GM12878 (cell line): ENCODE measurements at regions not wholly inside any gene's neighbourhood (a gene's known extent, or its start where the extent isn't known, plus 50 kb on each side); places are given as distances from the start of the nearest gene placed in this dataset.

Experiments
- ATAC-seq: fragments of 200-7000 bp; cut with Tn5 transposase; 3 replicates; pipeline ENCODE4 v1.9.1; 2020; ENCODE audit warnings: mild to moderate bottlenecking, moderate library complexity
- BruUV-seq: library from RNA; stranded (reverse); fragments of 400-500 nt; replicated peaks from 2 replicates; lab custom pipeline; 2021; lab: Mats Ljungman, UMichigan
- CTCF ChIA-PET: fragments of 300-600 bp; sonication (Branson Sonifier 250); formaldehyde crosslinking; extraction: SDS; loops from one replicate; lab custom pipeline; 2021; ENCODE audit warnings: inconsistent platforms; lab: Yijun Ruan, JAX
- POLR2A ChIA-PET: fragments of 350-600 bp; formaldehyde crosslinking; extraction: SDS; loops from one replicate; lab custom pipeline; 2021; ENCODE audit warnings: inconsistent platforms; lab: Charles Lee
- RAD21 ChIA-PET: fragments of 300-600 bp; sonication (Branson Sonifier 250); formaldehyde crosslinking; loops from one replicate; lab custom pipeline; 2023; ENCODE audit warnings: antibody characterized with exemption; ENCODE audit not compliant: unreplicated experiment; lab: Charles Lee
- SMC1A ChIA-PET: fragments of 300-600 bp; sonication (Branson Sonifier 250); formaldehyde crosslinking; loops from one replicate; lab custom pipeline; 2023; ENCODE audit not compliant: unreplicated experiment, uncharacterized antibody; lab: Charles Lee
- DNase-seq: peaks from one replicate; pipeline ENCODE4 v3.0.0-alpha.2; 2011; ENCODE audit warnings: low read depth, low spot score
- FAIRE-seq: peaks from 3 replicates; lab custom pipeline; 2011; peaks lifted over from hg19 to GRCh38; lab: Jason Lieb, UNC
- H2AFZ ChIP-seq: 2 replicates; pipeline ENCODE4 v1.6.0; 2011; ENCODE audit warnings: low read depth, low read length, control low read depth; ENCODE audit not compliant: control insufficient read depth
- H3K27ac ChIP-seq: 2 replicates; pipeline ENCODE4 v1.5.1; 2011; ENCODE audit warnings: control low read depth; ENCODE audit not compliant: control insufficient read depth, insufficient read depth
- H3K27me3 ChIP-seq, 2 experiments: replicated peaks in 1 of 2; 2 replicates each; pipeline versions ENCODE4 v1.6.0 to v1.6.1; 2011; ENCODE audit warnings: low read length in 1 of 2; ENCODE audit not compliant: control insufficient read depth in 2 of 2, insufficient read depth in 2 of 2
- H3K36me3 ChIP-seq, 2 experiments: 2 replicates each; pipeline ENCODE4 v1.5.1; 2011; ENCODE audit warnings: low read length in 1 of 2; ENCODE audit not compliant: control insufficient read depth in 2 of 2, insufficient read depth in 2 of 2
- H3K4me1 ChIP-seq: 2 replicates; pipeline ENCODE4 v1.6.1; 2011; ENCODE audit warnings: mild to moderate bottlenecking, low read length, moderate library complexity, mixed read lengths; ENCODE audit not compliant: control insufficient read depth, insufficient read depth
- H3K4me2 ChIP-seq: 2 replicates; pipeline ENCODE4 v1.6.0; 2011; ENCODE audit warnings: control low read depth; ENCODE audit not compliant: control insufficient read depth, insufficient read depth
- H3K4me3 ChIP-seq: fragments of 200-600 bp; sonication (generic); 2 replicates; pipeline ENCODE4 v1.5.1; 2016
- H3K79me2 ChIP-seq: 2 replicates; pipeline ENCODE4 v1.6.0; 2011; ENCODE audit warnings: low read length; ENCODE audit not compliant: control insufficient read depth, insufficient read depth
- H3K9ac ChIP-seq: 2 replicates; pipeline ENCODE4 v1.8.0; 2011; ENCODE audit warnings: low read length, control low read depth, mixed read lengths; ENCODE audit not compliant: control insufficient read depth, insufficient read depth
- H3K9me3 ChIP-seq: replicated peaks from 3 replicates; pipeline ENCODE4 v1.5.1; 2011; ENCODE audit warnings: mild to moderate bottlenecking, low read length; ENCODE audit not compliant: control insufficient read depth, insufficient read depth
- H4K20me1 ChIP-seq: 2 replicates; pipeline ENCODE4 v1.6.0; 2011; ENCODE audit not compliant: control insufficient read depth, insufficient read depth
- BACH1 ChIP-seq: fragments of 450-650 bp; IDR thresholded peaks from 2 replicates; pipeline ENCODE4 v1.6.1; 2017; ENCODE audit warnings: mild to moderate bottlenecking, borderline replicate concordance
- CHD2 ChIP-seq: IDR thresholded peaks from 2 replicates; pipeline ENCODE4 v1.6.1; 2011; ENCODE audit warnings: low read depth, low read length, improper control_type of control experiment, borderline replicate concordance
- IKZF2 ChIP-seq, 2 experiments: fragments of 450-650 bp; IDR thresholded peaks; 2 replicates each; pipeline ENCODE4 v1.6.1; 2017; ENCODE audit warnings: mild to moderate bottlenecking in 2 of 2, moderate library complexity in 2 of 2
- NFIC ChIP-seq: IDR thresholded peaks from 2 replicates; pipeline ENCODE4 v1.6.1; 2012; ENCODE audit warnings: low read depth, mild to moderate bottlenecking, inconsistent platforms, low read length, moderate library complexity
- POU2F2 ChIP-seq: IDR thresholded peaks from 3 replicates; pipeline ENCODE4 v1.6.1; 2011; ENCODE audit warnings: low read depth, mild to moderate bottlenecking, low read length, borderline replicate concordance
- SPI1 ChIP-seq: IDR thresholded peaks from 2 replicates; pipeline ENCODE4 v1.6.1; 2011; ENCODE audit warnings: low read depth, mild to moderate bottlenecking, low read length, moderate library complexity, borderline replicate concordance; ENCODE audit not compliant: insufficient read depth
- SREBF1 ChIP-seq: IDR thresholded peaks from 2 replicates; pipeline ENCODE4 v1.6.1; 2012; ENCODE audit warnings: mild to moderate bottlenecking, low read length
- ZBED1 ChIP-seq: IDR thresholded peaks from 2 replicates; pipeline ENCODE4 v1.6.1; 2016; ENCODE audit warnings: borderline replicate concordance
- WGBS: methylation state at CpG from one replicate; pipeline ENCODE4 v1.1.6; 2016; ENCODE audit warnings: low lambda C conversion rate; ENCODE audit not compliant: insufficient replicate concordance, insufficient coverage; ENCODE audit errors: missing lambda C conversion rate; 5-methylcytosine and 5-hydroxymethylcytosine counted together
- in situ Hi-C: fragments of 300-500 bp; cut with MboI; formaldehyde crosslinking; loops from 9 replicates; pipeline ENCODE4 v1.14.3; 2018; ENCODE audit warnings: mixed read lengths
- intact Hi-C: fragments of 100-400 bp; cut with micrococcal nuclease; formaldehyde crosslinking; loops from one replicate; pipeline ENCODE4 v1.14.2; 2022; ENCODE audit not compliant: unreplicated experiment

DNA sequence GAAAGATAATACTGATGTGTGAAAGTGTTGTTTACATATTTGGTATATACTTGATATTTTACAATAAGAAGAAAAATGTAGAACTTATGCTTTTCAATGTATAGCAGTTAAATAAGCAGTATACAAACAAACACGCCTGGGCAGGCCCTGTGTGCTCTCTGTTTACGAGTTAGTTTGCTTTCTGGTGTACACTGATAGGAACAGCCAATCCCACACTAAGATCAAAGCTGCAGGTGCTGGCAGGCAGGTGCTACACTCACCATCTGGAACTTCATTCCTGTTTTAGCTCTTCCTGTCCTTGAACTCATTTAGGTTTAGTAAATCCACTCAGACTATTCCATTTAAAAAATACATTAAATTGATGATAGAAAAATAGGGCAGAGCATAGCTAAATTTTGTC is 614.7 kb upstream of the ST8SIA4 start (continued):
- TF ChIP-seq IKZF2 (IDR thresholded peaks at IDR 0.05), result no peak
- TF ChIP-seq SREBF1, result no peak
- TF ChIP-seq NFIC, result no peak
- no peak for TF ChIP-seq CHD2
- no peak for TF ChIP-seq SPI1
- no peak for TF ChIP-seq POU2F2
- no peak for TF ChIP-seq ZBED1

- POLR2A ChIA-PET, result no interaction called here
- intact Hi-C loops, result no loop called here
- Histone ChIP-seq H4K20me1 (no peaks in the 10 kb centered on the region), H3K27ac (no peak overlapping the region), H3K36me3 (no peaks in the 10 kb centered on the region)
- TF ChIP-seq BACH1, result no peak
- TF ChIP-seq, all 136 proteins: peak for 0
- no peaks in the 10 kb centered on the region for H3K9me3 ChIP-seq
- ChIA-PET RAD21 (no interaction called here), CTCF (no interaction called here), SMC1A (no interaction called here)
- H3K4me3 ChIP-seq, result no peak overlapping the region
- no TSS peak for BruUV-seq
- H2AFZ ChIP-seq, result no peak overlapping the region
- ATAC-seq (no peak), FAIRE-seq (no peak), DNase-seq (no peak)
- H3K4me1 ChIP-seq, result no peaks in the 10 kb centered on the region
- H3K9ac ChIP-seq, result no peak overlapping the region
- H3K79me2 ChIP-seq, result no peaks in the 10 kb centered on the region
- H3K4me2 ChIP-seq, result no peak overlapping the region
- in situ Hi-C loops, result no loop called here
- no peaks in the 10 kb centered on the region for H3K27me3 ChIP-seq
- 30% methylated on average over 2 of the region's 2 CpGs for WGBS
Observed at GRCh38 chr5:101515721-101516120, 612.6 kb upstream of the ST8SIA4 start.
